ENCODE measurements at regions not wholly inside any gene's neighbourhood (a gene's known extent, or its start where the extent isn't known, plus 50 kb on each side); places are given as distances from the start of the nearest gene placed in this dataset.

GRCh38 chr7:68571286-68571685, 1027.0 kb upstream of the AUTS2 start:
- no peak for DNase-seq (ENCODE audit: low spot score)
- Histone ChIP-seq H3K9ac (ENCODE audit: low read depth in 1 of 2, low read length in 2 of 2) (no peak overlapping the region), H3K9me3 (ENCODE audit: control insufficient read depth in 4 of 4, low read length in 3 of 4) (no peaks in the 10 kb centered on the region), H3K27me3 (ENCODE audit: control insufficient read depth in 4 of 4, insufficient read depth in 4 of 4, low read length in 3 of 4) (no peaks in the 10 kb centered on the region), H3K4me3 (ENCODE audit: low read depth in 1 of 3, low read length in 3 of 3) (no peak overlapping the region), H3K27ac (ENCODE audit: low read depth in 1 of 2, low read length in 2 of 2) (no peak overlapping the region), H3K36me3 (ENCODE audit: control insufficient read depth in 4 of 4, insufficient read depth in 3 of 4, low read depth in 1 of 4, low read length in 3 of 4) (no peaks in the 10 kb centered on the region), H3K4me1 (ENCODE audit: control insufficient read depth in 4 of 4, insufficient read depth in 4 of 4, low read length in 3 of 4) (no peaks in the 10 kb centered on the region)
- no peak for TF ChIP-seq CTCF (IDR thresholded peaks at IDR 0.05; ENCODE audit: low read depth, low read length, missing input control)
- TF ChIP-seq REST (IDR thresholded peaks at IDR 0.05), result no peak
- TF ChIP-seq TAF1 (conservative IDR thresholded peaks at IDR 0.05), result no peak
- no peak for TF ChIP-seq SP1 (IDR thresholded peaks at IDR 0.05)
- no peak for TF ChIP-seq FOXA2 (IDR thresholded peaks at IDR 0.05)
- TF ChIP-seq RAD21 (IDR thresholded peaks at IDR 0.05), result no peak
- no peak for TF ChIP-seq FOXA1 (IDR thresholded peaks at IDR 0.05)
- TF ChIP-seq NR2F2 (IDR thresholded peaks at IDR 0.05), result no peak
- TF ChIP-seq MAX (IDR thresholded peaks at IDR 0.05), result no peak
- TF ChIP-seq EGR1 (IDR thresholded peaks at IDR 0.05; ENCODE audit: low read depth in 2 of 2), result no peak
- no peak for TF ChIP-seq YY1 (IDR thresholded peaks at IDR 0.05)

- H3K36me3 ChIP-seq (ENCODE audit: control insufficient read depth in 4 of 4, insufficient read depth in 3 of 4, low read depth in 1 of 4, low read length in 3 of 4), result no peaks in the 10 kb centered on the region
- H3K4me1 ChIP-seq (ENCODE audit: control insufficient read depth in 4 of 4, insufficient read depth in 4 of 4, low read length in 3 of 4), result no peaks in the 10 kb centered on the region
- H3K27ac ChIP-seq (ENCODE audit: low read depth in 1 of 2, low read length in 2 of 2), result no peak overlapping the region
- DNase-seq (ENCODE audit: low spot score), result no peak
- H3K4me3 ChIP-seq (ENCODE audit: low read depth in 1 of 3, low read length in 3 of 3), result no peak overlapping the region
- WGBS, result 73% methylated on average over 12 of the region's 12 CpGs
- H3K9me3 ChIP-seq (ENCODE audit: control insufficient read depth in 4 of 4, low read length in 3 of 4), result no peaks in the 10 kb centered on the region
- H3K27me3 ChIP-seq (ENCODE audit: control insufficient read depth in 4 of 4, insufficient read depth in 4 of 4, low read length in 3 of 4), result no peaks in the 10 kb centered on the region
- no peak for TF ChIP-seq ZBTB33 (IDR thresholded peaks at IDR 0.05)
- no peak for TF ChIP-seq RXRA (IDR thresholded peaks at IDR 0.05)
- no peak for TF ChIP-seq SP1 (IDR thresholded peaks at IDR 0.05)
- no peak for TF ChIP-seq FOXA1 (IDR thresholded peaks at IDR 0.05)
- no peak for TF ChIP-seq NR2F2 (IDR thresholded peaks at IDR 0.05)
- TF ChIP-seq HNF4A (conservative IDR thresholded peaks at IDR 0.05), result no peak
- TF ChIP-seq FOXA2 (IDR thresholded peaks at IDR 0.05), result no peak
- no peak overlapping the region for H3K9ac ChIP-seq (ENCODE audit: low read depth in 1 of 2, low read length in 2 of 2)
Measured at GRCh38 chr7:68573271-68574005, 1024.8 kb upstream of the AUTS2 start.
